HL-60 (cell line): ENCODE measurements at regions not wholly inside any gene's neighbourhood (a gene's known extent, or its start where the extent isn't known, plus 50 kb on each side); places are given as distances from the start of the nearest gene placed in this dataset.

Source experiments
- DNase-seq, 2 experiments: peaks; one replicate each; pipeline ENCODE4 v3.0.0-alpha.2; 2010 to 2020; ENCODE audit warnings: low read depth in 1 of 2, low spot score in 1 of 2
- H3K27ac ChIP-seq: fragments of 250-450 bp; sonication (Bioruptor Pico); replicated peaks from 2 replicates; pipeline ENCODE4 v1.5.1; 2020; ENCODE audit warnings: mild to moderate bottlenecking, moderate library complexity
- H3K27me3 ChIP-seq: fragments of 250-450 bp; sonication (Bioruptor Pico); 2 replicates; pipeline ENCODE4 v1.5.1; 2021; ENCODE audit warnings: mild to moderate bottlenecking, moderate library complexity; ENCODE audit not compliant: insufficient read depth, poor library complexity, severe bottlenecking
- H3K4me3 ChIP-seq: replicated peaks from 2 replicates; pipeline ENCODE4 v1.5.1; 2011; ENCODE audit warnings: mild to moderate bottlenecking, control low read depth, low read length; ENCODE audit not compliant: insufficient read depth
- GABPA ChIP-seq: IDR thresholded peaks from 2 replicates; pipeline ENCODE4 v1.6.1; 2012; ENCODE audit warnings: low read depth
- POLR2AphosphoS5 ChIP-seq: IDR thresholded peaks from 2 replicates; pipeline ENCODE4 v1.6.1; 2012; ENCODE audit warnings: low read depth
- REST ChIP-seq: IDR thresholded peaks from 2 replicates; pipeline ENCODE4 v1.6.1; 2012; ENCODE audit warnings: low read depth; ENCODE audit not compliant: insufficient replicate concordance
- SPI1 ChIP-seq: IDR thresholded peaks from 2 replicates; pipeline ENCODE4 v1.6.1; 2012; ENCODE audit warnings: low read depth, mild to moderate bottlenecking, borderline replicate concordance
- TF ChIP-seq, protein P1 (sequence below): IDR thresholded peaks from one replicate; pipeline ENCODE4 v1.5.1; 2011; ENCODE audit warnings: low read length, control low read depth, inconsistent platforms; ENCODE audit not compliant: insufficient read depth

DNA sequence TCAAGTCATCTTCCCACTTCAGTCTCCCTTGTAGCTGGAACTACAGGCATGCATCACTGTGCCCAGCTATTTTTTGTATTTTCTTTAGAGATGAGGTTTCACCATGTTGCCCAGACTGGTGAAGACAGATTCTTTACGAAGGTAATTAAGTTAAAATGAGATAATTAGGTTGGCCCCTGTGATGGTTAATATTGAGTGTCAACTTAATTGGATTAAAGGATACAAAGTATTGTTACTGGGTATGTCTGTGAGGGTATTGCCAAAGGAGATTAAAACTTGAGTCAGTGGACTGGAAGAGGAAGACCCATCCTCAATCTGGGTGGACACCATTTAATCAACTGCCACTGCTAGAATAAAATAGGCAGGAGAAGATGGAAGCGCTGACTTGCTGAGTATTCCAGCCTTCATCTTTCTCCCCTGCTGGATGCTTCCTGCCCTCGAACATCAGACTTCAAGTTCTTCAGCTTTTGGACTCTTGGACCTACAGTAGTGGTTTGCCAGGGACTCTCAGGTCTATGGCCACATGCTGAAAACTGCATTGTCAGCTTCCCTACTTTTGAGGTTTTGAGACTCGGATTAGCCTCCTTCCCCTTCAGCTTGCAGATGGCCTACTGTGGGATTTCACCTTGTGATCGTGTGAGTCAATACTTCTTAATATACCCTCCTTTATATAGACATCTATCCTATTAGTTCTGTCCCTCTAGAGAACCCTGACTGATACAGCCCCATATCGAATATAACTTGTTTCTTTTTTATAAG is 269.1 kb downstream of the TMX3 start:
- Histone ChIP-seq H3K27ac (no peak overlapping the region), H3K4me3 (no peak overlapping the region), H3K27me3 (no peaks in the 10 kb centered on the region)
- TF ChIP-seq POLR2AphosphoS5 (no peak), SPI1 (no peak), REST (no peak), GABPA (no peak)
- TF ChIP-seq, protein P1, sequence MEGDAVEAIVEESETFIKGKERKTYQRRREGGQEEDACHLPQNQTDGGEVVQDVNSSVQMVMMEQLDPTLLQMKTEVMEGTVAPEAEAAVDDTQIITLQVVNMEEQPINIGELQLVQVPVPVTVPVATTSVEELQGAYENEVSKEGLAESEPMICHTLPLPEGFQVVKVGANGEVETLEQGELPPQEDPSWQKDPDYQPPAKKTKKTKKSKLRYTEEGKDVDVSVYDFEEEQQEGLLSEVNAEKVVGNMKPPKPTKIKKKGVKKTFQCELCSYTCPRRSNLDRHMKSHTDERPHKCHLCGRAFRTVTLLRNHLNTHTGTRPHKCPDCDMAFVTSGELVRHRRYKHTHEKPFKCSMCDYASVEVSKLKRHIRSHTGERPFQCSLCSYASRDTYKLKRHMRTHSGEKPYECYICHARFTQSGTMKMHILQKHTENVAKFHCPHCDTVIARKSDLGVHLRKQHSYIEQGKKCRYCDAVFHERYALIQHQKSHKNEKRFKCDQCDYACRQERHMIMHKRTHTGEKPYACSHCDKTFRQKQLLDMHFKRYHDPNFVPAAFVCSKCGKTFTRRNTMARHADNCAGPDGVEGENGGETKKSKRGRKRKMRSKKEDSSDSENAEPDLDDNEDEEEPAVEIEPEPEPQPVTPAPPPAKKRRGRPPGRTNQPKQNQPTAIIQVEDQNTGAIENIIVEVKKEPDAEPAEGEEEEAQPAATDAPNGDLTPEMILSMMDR: no peak
- DNase-seq: no peak

DNA sequence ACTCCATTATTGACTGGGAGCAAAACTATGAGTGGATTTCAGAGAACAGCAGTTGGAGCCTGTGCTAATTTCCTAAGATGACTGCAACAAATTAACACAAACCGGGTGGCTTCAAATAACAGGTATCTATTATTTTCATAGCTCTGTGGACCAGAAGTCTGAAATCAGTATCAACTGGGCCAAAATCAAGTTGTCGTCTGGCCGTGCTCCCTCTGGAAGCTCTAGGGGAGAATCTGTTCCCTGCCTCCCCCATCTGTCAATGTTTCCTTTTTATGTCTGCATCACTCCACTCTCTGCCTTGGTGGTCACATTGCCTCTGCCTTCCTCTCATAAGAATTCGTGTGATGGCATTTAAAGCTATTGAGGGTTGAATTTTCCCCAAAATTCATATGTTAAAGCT is 269.8 kb downstream of the TMX3 start:
- DNase-seq: no peak
- H3K4me3 ChIP-seq: no peak overlapping the region
- no peaks in the 10 kb centered on the region for H3K27me3 ChIP-seq
- H3K27ac ChIP-seq: no peak overlapping the region
- TF ChIP-seq POLR2AphosphoS5: no peak
- TF ChIP-seq GABPA: no peak
- no peak for TF ChIP-seq REST
- TF ChIP-seq SPI1: no peak
- TF ChIP-seq, protein P1: no peak

GRCh38 chr18:68441241-68441640 is 273.7 kb downstream of the TMX3 start:
- TF ChIP-seq POLR2AphosphoS5: no peak
- no peak for TF ChIP-seq REST
- TF ChIP-seq SPI1: no peak
- TF ChIP-seq GABPA: no peak
- TF ChIP-seq, protein P1: no peak
- H3K27ac ChIP-seq: no peak overlapping the region

More at GRCh38 chr18:68441241-68441640, 273.7 kb downstream of the TMX3 start:
- Histone ChIP-seq H3K27me3 (no peaks in the 10 kb centered on the region), H3K4me3 (no peak overlapping the region)
- no peak for DNase-seq
